ENCODE measurements at regions not wholly inside any gene's neighbourhood (a gene's known extent, or its start where the extent isn't known, plus 50 kb on each side); places are given as distances from the start of the nearest gene placed in this dataset.

DNA sequence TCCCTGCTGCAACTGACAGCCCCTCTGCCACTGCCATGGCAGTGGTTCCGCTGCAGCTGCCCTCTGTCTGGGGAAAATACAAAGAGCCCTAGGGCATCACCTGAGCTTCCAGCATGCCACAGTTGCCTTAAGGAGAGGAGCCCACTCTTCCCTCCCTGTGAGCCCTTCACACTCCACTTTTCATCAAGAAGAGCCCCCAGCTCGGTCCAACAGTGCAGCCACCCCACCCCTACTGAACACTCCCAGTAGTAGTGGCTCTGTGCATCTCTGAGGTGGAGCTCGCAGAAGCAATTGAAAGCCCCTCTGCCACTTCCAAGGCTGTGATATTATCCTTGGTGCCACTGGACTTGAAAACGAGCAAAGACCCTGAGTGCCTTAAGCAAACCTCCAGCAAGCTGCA lies 696.8 kb upstream of the COX7C start:
- Histone ChIP-seq H3K4me1 (ENCODE audit: control insufficient read depth, insufficient read depth, low read length) (no peaks in the 10 kb centered on the region), H3K4me3 (ENCODE audit: low read length) (no peak overlapping the region), H3K36me3 (ENCODE audit: control insufficient read depth, insufficient read depth, low read length) (no peaks in the 10 kb centered on the region), H3K27me3 (ENCODE audit: control insufficient read depth, insufficient read depth, low read length) (no peaks in the 10 kb centered on the region), H3K9me3 (ENCODE audit: control insufficient read depth, insufficient read depth, low read length) (peaks cover 14% of the 10 kb centered on the region), H3K27ac (ENCODE audit: low read length) (no peak overlapping the region)
- Mint-ChIP-seq H3K27me3 (ENCODE audit: low read depth in 2 of 2) (no peaks in the 10 kb centered on the region), H3K36me3 (peaks cover 23% of the 10 kb centered on the region), H3K4me3 (no peak overlapping the region), H3K9me3 (peaks cover 10 to 13% of the 10 kb centered on the region in 2 donors), H3K4me1 (no peaks in the 10 kb centered on the region), H3K27ac (no peak overlapping the region)
- no peak for ATAC-seq
- DNase-seq, result no peak
- 81% methylated on average over 4 of the region's 4 CpGs for WGBS (ENCODE audit: insufficient coverage)
- TF ChIP-seq, protein P1, sequence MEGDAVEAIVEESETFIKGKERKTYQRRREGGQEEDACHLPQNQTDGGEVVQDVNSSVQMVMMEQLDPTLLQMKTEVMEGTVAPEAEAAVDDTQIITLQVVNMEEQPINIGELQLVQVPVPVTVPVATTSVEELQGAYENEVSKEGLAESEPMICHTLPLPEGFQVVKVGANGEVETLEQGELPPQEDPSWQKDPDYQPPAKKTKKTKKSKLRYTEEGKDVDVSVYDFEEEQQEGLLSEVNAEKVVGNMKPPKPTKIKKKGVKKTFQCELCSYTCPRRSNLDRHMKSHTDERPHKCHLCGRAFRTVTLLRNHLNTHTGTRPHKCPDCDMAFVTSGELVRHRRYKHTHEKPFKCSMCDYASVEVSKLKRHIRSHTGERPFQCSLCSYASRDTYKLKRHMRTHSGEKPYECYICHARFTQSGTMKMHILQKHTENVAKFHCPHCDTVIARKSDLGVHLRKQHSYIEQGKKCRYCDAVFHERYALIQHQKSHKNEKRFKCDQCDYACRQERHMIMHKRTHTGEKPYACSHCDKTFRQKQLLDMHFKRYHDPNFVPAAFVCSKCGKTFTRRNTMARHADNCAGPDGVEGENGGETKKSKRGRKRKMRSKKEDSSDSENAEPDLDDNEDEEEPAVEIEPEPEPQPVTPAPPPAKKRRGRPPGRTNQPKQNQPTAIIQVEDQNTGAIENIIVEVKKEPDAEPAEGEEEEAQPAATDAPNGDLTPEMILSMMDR (IDR thresholded peaks at IDR 0.05), result no peak
- intact Hi-C loops (cut with micrococcal nuclease), result no loop called here

DNA sequence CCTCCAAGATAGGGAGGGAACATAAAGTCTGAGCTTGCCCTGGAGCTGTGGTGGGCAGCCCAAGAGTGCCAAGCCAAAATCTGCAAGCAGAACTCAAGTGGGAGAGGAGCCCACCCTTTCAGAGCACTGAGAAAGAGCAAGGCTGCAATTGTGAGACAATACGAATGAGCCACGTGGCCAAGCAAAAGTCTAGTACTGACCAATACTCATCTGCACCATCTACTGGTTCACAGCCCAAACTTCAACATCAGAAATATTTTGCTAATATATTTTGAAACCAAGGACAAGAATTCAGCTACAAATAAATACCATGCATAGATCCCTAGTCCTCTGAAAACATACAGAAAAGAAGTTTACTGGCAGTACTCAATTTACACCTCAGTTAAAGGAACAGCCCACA lies 696.2 kb upstream of the COX7C start:
- Mint-ChIP-seq H3K4me3 (no peak overlapping the region), H3K27me3 (ENCODE audit: low read depth in 2 of 2) (no peaks in the 10 kb centered on the region), H3K9me3 (peaks cover 10 to 13% of the 10 kb centered on the region in 2 donors), H3K27ac (no peak overlapping the region), H3K36me3 (peaks cover 23% of the 10 kb centered on the region), H3K4me1 (no peaks in the 10 kb centered on the region)
- H3K9me3 ChIP-seq (ENCODE audit: control insufficient read depth, insufficient read depth, low read length), result peaks cover 14% of the 10 kb centered on the region
- H3K4me1 ChIP-seq (ENCODE audit: control insufficient read depth, insufficient read depth, low read length), result no peaks in the 10 kb centered on the region
- ATAC-seq (no peak), DNase-seq (no peak)
- TF ChIP-seq, protein P1 (IDR thresholded peaks at IDR 0.05), result no peak
- H3K27me3 ChIP-seq (ENCODE audit: control insufficient read depth, insufficient read depth, low read length), result no peaks in the 10 kb centered on the region
- WGBS (ENCODE audit: insufficient coverage), result 48% methylated on average over 2 of the region's 2 CpGs
- no peaks in the 10 kb centered on the region for H3K36me3 ChIP-seq (ENCODE audit: control insufficient read depth, insufficient read depth, low read length)
- H3K27ac ChIP-seq (ENCODE audit: low read length), result no peak overlapping the region
- H3K4me3 ChIP-seq (ENCODE audit: low read length), result no peak overlapping the region
- intact Hi-C loops (cut with micrococcal nuclease), result no loop called here

DNA sequence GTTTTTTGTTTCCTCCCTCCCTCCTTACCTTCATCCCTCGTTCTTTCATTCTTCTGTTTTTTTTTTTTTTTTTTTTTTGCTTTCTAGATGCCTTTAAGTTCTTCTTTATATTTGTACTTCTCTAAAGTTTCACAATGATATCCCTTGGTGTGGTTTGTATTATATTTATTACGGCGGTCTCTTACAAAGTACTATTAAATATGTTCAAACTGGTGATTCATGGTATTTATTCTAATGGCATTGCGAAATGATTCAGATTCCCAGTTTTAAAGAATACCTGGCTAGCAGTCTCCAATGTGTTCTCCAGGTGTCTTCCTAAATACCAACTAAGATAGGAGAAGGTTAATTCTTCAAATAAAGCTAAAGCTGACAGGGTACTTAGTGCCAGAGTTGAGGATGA lies 690.1 kb upstream of the COX7C start:
- TF ChIP-seq, protein P1 (IDR thresholded peaks at IDR 0.05), result no peak
- Mint-ChIP-seq H3K9me3 (peaks cover 11 to 17% of the 10 kb centered on the region in 2 donors), H3K36me3 (peaks cover 22% of the 10 kb centered on the region)

DNA sequence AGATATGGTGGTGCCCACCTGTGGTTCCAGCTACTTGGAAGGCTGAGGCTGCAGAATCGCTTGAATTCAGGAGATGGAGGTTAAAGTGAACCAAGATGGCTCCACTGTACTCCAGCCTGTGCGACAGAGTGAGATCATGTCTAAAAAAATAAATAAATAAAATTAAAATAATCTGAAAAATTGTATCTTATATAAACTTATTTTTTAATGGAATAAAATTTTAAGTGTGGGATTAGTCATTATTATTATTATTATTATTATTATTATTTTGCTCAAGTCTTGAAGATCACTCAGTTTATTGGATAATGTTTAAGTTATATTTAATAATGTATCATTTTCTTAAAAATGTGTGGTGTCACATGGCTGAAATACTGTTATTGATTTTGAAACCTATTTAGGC lies 688.0 kb upstream of the COX7C start:
- H3K36me3 ChIP-seq (ENCODE audit: control insufficient read depth, insufficient read depth, low read length), result no peaks in the 10 kb centered on the region
- ATAC-seq, result no peak
- TF ChIP-seq, protein P1 (IDR thresholded peaks at IDR 0.05), result no peak
- no peaks in the 10 kb centered on the region for H3K27me3 ChIP-seq (ENCODE audit: control insufficient read depth, insufficient read depth, low read length)
- no peak overlapping the region for H3K4me3 ChIP-seq (ENCODE audit: low read length)
- H3K36me3 Mint-ChIP-seq, result peaks cover 9% of the 10 kb centered on the region
- intact Hi-C loops (cut with micrococcal nuclease), result no loop called here
- 86% methylated on average over 1 of the region's 2 CpGs for WGBS (ENCODE audit: insufficient coverage)
- H3K27ac Mint-ChIP-seq, result no peak overlapping the region
- H3K27me3 Mint-ChIP-seq (ENCODE audit: low read depth in 2 of 2), result no peaks in the 10 kb centered on the region
- no peaks in the 10 kb centered on the region for H3K4me1 Mint-ChIP-seq
- no peaks in the 10 kb centered on the region for H3K9me3 ChIP-seq (ENCODE audit: control insufficient read depth, insufficient read depth, low read length)
- no peak for DNase-seq
- H3K4me3 Mint-ChIP-seq, result no peak overlapping the region
- no peaks in the 10 kb centered on the region for H3K4me1 ChIP-seq (ENCODE audit: control insufficient read depth, insufficient read depth, low read length)
- peaks cover 3 to 14% of the 10 kb centered on the region in 2 donors for H3K9me3 Mint-ChIP-seq
- no peak overlapping the region for H3K27ac ChIP-seq (ENCODE audit: low read length)

More for the DNA sequence above, 690.1 kb upstream of the COX7C start:
- 83% methylated on average over 1 of the region's 4 CpGs for WGBS (ENCODE audit: insufficient coverage)
- intact Hi-C loops (cut with micrococcal nuclease), result no loop called here
- no peak overlapping the region for H3K27ac ChIP-seq (ENCODE audit: low read length)
- no peak overlapping the region for H3K27ac Mint-ChIP-seq
- DNase-seq (no peak), ATAC-seq (no peak)
- no peaks in the 10 kb centered on the region for H3K36me3 ChIP-seq (ENCODE audit: control insufficient read depth, insufficient read depth, low read length)
- H3K4me1 Mint-ChIP-seq, result no peaks in the 10 kb centered on the region
- no peaks in the 10 kb centered on the region for H3K9me3 ChIP-seq (ENCODE audit: control insufficient read depth, insufficient read depth, low read length)
- no peaks in the 10 kb centered on the region for H3K27me3 ChIP-seq (ENCODE audit: control insufficient read depth, insufficient read depth, low read length)
- H3K4me3 ChIP-seq (ENCODE audit: low read length), result no peak overlapping the region
- no peaks in the 10 kb centered on the region for H3K4me1 ChIP-seq (ENCODE audit: control insufficient read depth, insufficient read depth, low read length)
- no peaks in the 10 kb centered on the region for H3K27me3 Mint-ChIP-seq (ENCODE audit: low read depth in 2 of 2)
- H3K4me3 Mint-ChIP-seq, result no peak overlapping the region

Data from natural killer cell (primary cell).